Endodermal cell (in vitro differentiated cells): ENCODE measurements at regions not wholly inside any gene's neighbourhood (a gene's known extent, or its start where the extent isn't known, plus 50 kb on each side); places are given as distances from the start of the nearest gene placed in this dataset.

Experiments
- DNase-seq: peaks from one replicate; pipeline ENCODE4 v3.0.0-alpha.2; 2017
- H3K27ac ChIP-seq: 2 replicates; pipeline ENCODE4 v1.5.1; 2013; ENCODE audit warnings: mild to moderate bottlenecking, low read depth, low read length, moderate library complexity
- H3K27me3 ChIP-seq: 2 replicates; pipeline ENCODE4 v1.6.1; 2013; ENCODE audit warnings: mild to moderate bottlenecking, low read length, moderate library complexity; ENCODE audit not compliant: insufficient read depth, control insufficient read depth, poor library complexity, severe bottlenecking
- H3K36me3 ChIP-seq: 2 replicates; pipeline ENCODE4 v1.7.0; 2013; ENCODE audit warnings: mild to moderate bottlenecking, low read length, moderate library complexity; ENCODE audit not compliant: control insufficient read depth, insufficient read depth
- H3K4me1 ChIP-seq: one replicate; pipeline ENCODE4 v1.7.0; 2013; ENCODE audit warnings: low read length; ENCODE audit not compliant: control insufficient read depth, insufficient read depth
- H3K4me3 ChIP-seq: 2 replicates; pipeline ENCODE4 v1.5.1; 2013; ENCODE audit warnings: mild to moderate bottlenecking, low read length, moderate library complexity
- H3K9ac ChIP-seq: 2 replicates; pipeline ENCODE4 v1.6.1; 2013; ENCODE audit warnings: mild to moderate bottlenecking, low read length, moderate library complexity; ENCODE audit not compliant: poor library complexity, severe bottlenecking; ENCODE audit errors: extremely low read depth
- H3K9me3 ChIP-seq: 2 replicates; pipeline ENCODE4 v1.6.1; 2013; ENCODE audit warnings: mild to moderate bottlenecking, low read length, moderate library complexity; ENCODE audit not compliant: control insufficient read depth
- H3K27ac Mint-ChIP-seq: 2 replicates; pipeline ENCODE4 v1.8.0; 2020; ENCODE audit warnings: mixed read lengths
- H3K27me3 Mint-ChIP-seq: 2 replicates; pipeline ENCODE4 v1.8.0; 2021; ENCODE audit warnings: mild to moderate bottlenecking, mixed read lengths; ENCODE audit not compliant: insufficient read depth
- H3K36me3 Mint-ChIP-seq: 2 replicates; pipeline ENCODE4 v1.8.0; 2020; ENCODE audit warnings: low read depth, mixed read lengths
- H3K4me1 Mint-ChIP-seq: 2 replicates; pipeline ENCODE4 v1.8.0; 2020; ENCODE audit warnings: mixed read lengths
- H3K4me3 Mint-ChIP-seq: 2 replicates; pipeline ENCODE4 v1.8.0; 2020; ENCODE audit warnings: mild to moderate bottlenecking, moderate library complexity, mixed read lengths
- H3K9me3 Mint-ChIP-seq: 2 replicates; pipeline ENCODE4 v1.8.0; 2020; ENCODE audit warnings: mild to moderate bottlenecking, mixed read lengths
- CTCF ChIP-seq: fragments of 200-600 bp; sonication (generic); conservative IDR thresholded peaks from 2 replicates; pipeline ENCODE4 v1.5.0; 2021; ENCODE audit warnings: antibody characterized with exemption, mild to moderate bottlenecking
- WGBS, 2 experiments: methylation state at CpG; one replicate each; pipeline versions ENCODE4 v1.1.5 to v1.1.7; 2013; ENCODE audit warnings: missing lambda C conversion rate in 2 of 2, mixed read lengths in 1 of 2; ENCODE audit not compliant: insufficient coverage in 1 of 2, insufficient read length in 1 of 2; 5-methylcytosine and 5-hydroxymethylcytosine counted together

GRCh38 chr13:23500849-23501248, 67.3 kb upstream of the SACS start:
- H3K4me1 ChIP-seq = peaks cover 9% of the 10 kb centered on the region
- Mint-ChIP-seq H3K9me3 (no peaks in the 10 kb centered on the region), H3K27me3 (no peaks in the 10 kb centered on the region), H3K36me3 (no peaks in the 10 kb centered on the region), H3K4me3 (no peak overlapping the region), H3K27ac (no peak overlapping the region), H3K4me1 (peaks cover 12% of the 10 kb centered on the region)
- TF ChIP-seq CTCF = no peak
- H3K36me3 ChIP-seq = no peaks in the 10 kb centered on the region
- no peaks in the 10 kb centered on the region for H3K27me3 ChIP-seq
- no peak overlapping the region for H3K27ac ChIP-seq
- DNase-seq = no peak
- 94 to 96% methylated on average over 2 to 4 of the region's 4 CpGs for WGBS, 2 experiments
- H3K9me3 ChIP-seq = no peaks in the 10 kb centered on the region
- no peak overlapping the region for H3K4me3 ChIP-seq
- no peak overlapping the region for H3K9ac ChIP-seq

GRCh38 chr13:23504180-23504579, 66.0 kb upstream of the TNFRSF19 start:
- H3K4me1 ChIP-seq = peaks cover 20% of the 10 kb centered on the region
- Mint-ChIP-seq H3K4me1 (peaks cover 16% of the 10 kb centered on the region), H3K36me3 (no peaks in the 10 kb centered on the region), H3K27ac (no peak overlapping the region), H3K9me3 (no peaks in the 10 kb centered on the region), H3K27me3 (no peaks in the 10 kb centered on the region), H3K4me3 (no peak overlapping the region)
- no peak overlapping the region for H3K9ac ChIP-seq
- no peaks in the 10 kb centered on the region for H3K27me3 ChIP-seq
- H3K4me3 ChIP-seq = no peak overlapping the region
- H3K9me3 ChIP-seq = no peaks in the 10 kb centered on the region
- no peak overlapping the region for H3K27ac ChIP-seq
- no peaks in the 10 kb centered on the region for H3K36me3 ChIP-seq
- TF ChIP-seq CTCF = no peak
- WGBS, 2 experiments = 97% methylated on average over 5 of the region's 5 CpGs; no CpG with 5 or more reads in 1 of the 2 experiments
- DNase-seq = no peak

DNA sequence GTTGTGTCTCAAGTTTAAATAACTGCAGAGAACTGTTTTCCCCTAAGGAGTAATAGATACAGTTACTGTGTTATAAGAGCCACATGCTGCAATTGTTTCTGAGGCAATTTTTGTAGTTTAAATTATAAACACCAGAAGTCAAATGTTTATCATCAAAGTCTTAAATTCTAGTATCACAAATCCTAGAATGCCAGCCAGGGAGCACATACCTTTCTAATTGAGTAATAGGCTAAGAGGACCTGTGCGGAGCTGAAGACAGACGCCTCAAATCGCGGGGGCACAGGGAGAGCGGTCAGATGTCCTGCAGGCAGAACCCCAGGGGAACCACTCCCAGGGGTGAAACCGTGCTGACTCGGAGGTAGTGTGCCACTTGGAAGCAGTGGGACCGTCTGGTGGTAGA, 65.2 kb upstream of the TNFRSF19 start:
- 66 to 87% methylated on average over 8 of the region's 8 CpGs for WGBS, 2 experiments
- H3K36me3 Mint-ChIP-seq = no peaks in the 10 kb centered on the region
- Histone ChIP-seq H3K36me3 (no peaks in the 10 kb centered on the region), H3K27ac (no peak overlapping the region), H3K27me3 (no peaks in the 10 kb centered on the region), H3K9ac (no peak overlapping the region), H3K4me3 (no peak overlapping the region), H3K9me3 (no peaks in the 10 kb centered on the region), H3K4me1 (peaks cover 20% of the 10 kb centered on the region)
- H3K27ac Mint-ChIP-seq = no peak overlapping the region
- no peak for DNase-seq
- no peaks in the 10 kb centered on the region for H3K27me3 Mint-ChIP-seq
- no peak for TF ChIP-seq CTCF
- no peak overlapping the region for H3K4me3 Mint-ChIP-seq
- no peaks in the 10 kb centered on the region for H3K9me3 Mint-ChIP-seq
- peaks cover 20% of the 10 kb centered on the region for H3K4me1 Mint-ChIP-seq
